ENCODE measurements at regions not wholly inside any gene's neighbourhood (a gene's known extent, or its start where the extent isn't known, plus 50 kb on each side); places are given as distances from the start of the nearest gene placed in this dataset.

GRCh38 chr10:5587151-5588079 is 62.7 kb downstream of the CALML3 start:
- Histone ChIP-seq H2AFZ (ENCODE audit: low read length) (no peak overlapping the region), H3K27ac (ENCODE audit: low read depth, low read length) (no peak overlapping the region), H3K9me3 (ENCODE audit: low read depth, low read length) (no peaks in the 10 kb centered on the region), H3K4me3 (ENCODE audit: insufficient read depth, low read length) (no peak overlapping the region), H3K27me3 (ENCODE audit: insufficient read depth, low read length) (no peaks in the 10 kb centered on the region), H3K4me1 (ENCODE audit: insufficient read depth, low read length) (peaks cover 25% of the 10 kb centered on the region), H3K79me2 (ENCODE audit: insufficient read depth, low read length) (no peaks in the 10 kb centered on the region), H3K4me2 (ENCODE audit: insufficient read depth, low read length) (no peak overlapping the region), H4K20me1 (ENCODE audit: insufficient read depth, low read length) (no peaks in the 10 kb centered on the region), H3K36me3 (ENCODE audit: insufficient read depth, low read length) (no peaks in the 10 kb centered on the region)
- no peak for TF ChIP-seq CTCF (IDR thresholded peaks at IDR 0.05; ENCODE audit: extremely low read depth, low read depth, low read length)
- DNase-seq (ENCODE audit: insufficient read length, low spot score, missing footprints) = no peak

- no peak overlapping the region for H2AFZ ChIP-seq (ENCODE audit: low read length)
- no peaks in the 10 kb centered on the region for H3K9me3 ChIP-seq (ENCODE audit: low read depth, low read length)
- H3K4me2 ChIP-seq (ENCODE audit: insufficient read depth, low read length) = no peak overlapping the region
- H3K27ac ChIP-seq (ENCODE audit: low read depth, low read length) = no peak overlapping the region
- no peaks in the 10 kb centered on the region for H4K20me1 ChIP-seq (ENCODE audit: insufficient read depth, low read length)
- no peak overlapping the region for H3K4me3 ChIP-seq (ENCODE audit: insufficient read depth, low read length)
- H3K36me3 ChIP-seq (ENCODE audit: insufficient read depth, low read length) = no peaks in the 10 kb centered on the region
- peaks cover 25% of the 10 kb centered on the region for H3K4me1 ChIP-seq (ENCODE audit: insufficient read depth, low read length)
- H3K79me2 ChIP-seq (ENCODE audit: insufficient read depth, low read length) = no peaks in the 10 kb centered on the region
- DNase-seq (ENCODE audit: insufficient read length, low spot score, missing footprints) = no peak
- TF ChIP-seq CTCF (IDR thresholded peaks at IDR 0.05; ENCODE audit: extremely low read depth, low read depth, low read length) = no peak
- H3K27me3 ChIP-seq (ENCODE audit: insufficient read depth, low read length) = no peaks in the 10 kb centered on the region
Observed at GRCh38 chr10:5588080-5588453, 63.3 kb downstream of the CALML3 start.

GRCh38 chr10:5588603-5589002 is 63.8 kb downstream of the CALML3 start:
- Histone ChIP-seq H3K27me3 (ENCODE audit: insufficient read depth, low read length) (no peaks in the 10 kb centered on the region), H2AFZ (ENCODE audit: low read length) (no peak overlapping the region), H3K4me2 (ENCODE audit: insufficient read depth, low read length) (no peak overlapping the region), H3K79me2 (ENCODE audit: insufficient read depth, low read length) (no peaks in the 10 kb centered on the region), H4K20me1 (ENCODE audit: insufficient read depth, low read length) (no peaks in the 10 kb centered on the region), H3K4me3 (ENCODE audit: insufficient read depth, low read length) (no peak overlapping the region), H3K27ac (ENCODE audit: low read depth, low read length) (no peak overlapping the region), H3K4me1 (ENCODE audit: insufficient read depth, low read length) (peaks cover 25% of the 10 kb centered on the region), H3K9me3 (ENCODE audit: low read depth, low read length) (no peaks in the 10 kb centered on the region), H3K36me3 (ENCODE audit: insufficient read depth, low read length) (no peaks in the 10 kb centered on the region)
- DNase-seq (ENCODE audit: insufficient read length, low spot score, missing footprints) = no peak
- no peak for TF ChIP-seq CTCF (IDR thresholded peaks at IDR 0.05; ENCODE audit: extremely low read depth, low read depth, low read length)
